ENCODE measurements at regions not wholly inside any gene's neighbourhood (a gene's known extent, or its start where the extent isn't known, plus 50 kb on each side); places are given as distances from the start of the nearest gene placed in this dataset.

DNA sequence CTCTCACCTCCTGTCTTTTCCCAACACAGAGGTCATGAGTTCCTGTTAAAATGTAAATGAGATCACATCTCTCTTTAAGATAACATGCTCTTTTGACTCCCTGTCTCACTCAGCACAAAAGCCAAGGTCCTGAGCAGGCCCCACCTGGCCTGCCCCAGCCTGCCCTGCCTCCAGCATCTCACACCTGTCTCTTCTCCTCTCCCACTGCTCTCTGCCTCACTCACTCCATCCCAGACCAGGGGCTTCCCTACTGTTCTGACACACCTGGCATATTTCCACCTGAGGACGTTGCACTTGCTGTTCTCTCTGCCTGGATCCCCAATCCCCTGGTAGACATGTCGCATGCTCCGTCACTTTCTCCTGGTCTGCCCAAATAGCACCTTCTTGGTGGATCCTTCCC, 285.0 kb upstream of the ZMIZ1 start:
- intact Hi-C loops (cut with micrococcal nuclease), result no loop called here
- H3K4me1 Mint-ChIP-seq (ENCODE audit: low read depth), result no peaks in the 10 kb centered on the region
- CTCF ChIA-PET, result no interaction called here
- no peaks in the 10 kb centered on the region for H3K9me3 Mint-ChIP-seq
- H3K36me3 Mint-ChIP-seq, result no peaks in the 10 kb centered on the region
- no peak overlapping the region for H3K4me3 Mint-ChIP-seq
- H3K27me3 Mint-ChIP-seq, result peaks cover 9% of the 10 kb centered on the region
- no peak for DNase-seq
- POLR2A ChIA-PET, result no interaction called here
- no peak overlapping the region for H3K27ac Mint-ChIP-seq

DNA sequence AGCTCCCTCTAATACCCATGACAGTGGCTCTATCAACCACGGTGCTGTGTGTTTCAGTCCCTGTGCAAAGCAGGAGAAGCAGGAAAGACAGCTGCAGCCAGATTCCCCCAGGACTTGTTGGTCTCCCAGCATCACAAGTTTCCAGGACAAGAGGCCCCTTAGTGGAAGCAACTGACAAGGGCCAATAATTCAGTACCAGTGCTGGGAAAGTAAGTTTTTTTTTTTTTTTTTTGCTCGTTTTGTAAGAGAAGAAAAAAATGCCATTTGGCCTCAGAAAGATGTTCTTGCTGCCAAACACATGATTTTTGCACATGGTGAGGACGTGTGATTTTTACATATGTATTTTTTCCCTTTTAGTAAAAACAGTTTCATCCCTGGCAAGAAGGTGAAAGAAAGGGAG, 284.2 kb upstream of the ZMIZ1 start:
- ChIA-PET POLR2A (no interaction called here), CTCF (no interaction called here)
- Mint-ChIP-seq H3K27me3 (peaks cover 9% of the 10 kb centered on the region), H3K9me3 (no peaks in the 10 kb centered on the region), H3K36me3 (no peaks in the 10 kb centered on the region), H3K4me3 (no peak overlapping the region), H3K27ac (no peak overlapping the region), H3K4me1 (ENCODE audit: low read depth) (no peaks in the 10 kb centered on the region)
- no peak for DNase-seq
- intact Hi-C loops (cut with micrococcal nuclease), result no loop called here

DNA sequence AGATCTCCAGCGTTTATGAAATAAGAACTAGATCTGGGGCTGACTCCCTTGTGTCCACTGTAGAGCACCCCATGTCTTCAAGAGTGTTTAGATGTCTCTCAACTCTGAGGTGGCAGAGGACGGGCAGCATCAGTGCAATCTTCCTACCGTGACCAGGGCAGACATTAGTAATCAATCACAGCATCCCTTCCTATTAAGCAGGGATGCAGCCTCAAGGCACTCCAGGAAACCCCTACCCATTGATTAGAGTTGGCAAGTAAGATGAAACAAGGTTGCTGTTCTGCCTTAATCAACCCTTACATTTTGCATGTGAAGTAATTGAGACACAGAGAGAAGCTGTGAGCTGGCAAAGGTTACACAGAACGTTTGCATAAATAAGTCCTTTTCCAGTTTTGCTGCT, 283.7 kb upstream of the ZMIZ1 start:
- Mint-ChIP-seq H3K4me1 (ENCODE audit: low read depth) (no peaks in the 10 kb centered on the region), H3K9me3 (no peaks in the 10 kb centered on the region), H3K4me3 (no peak overlapping the region), H3K27ac (no peak overlapping the region), H3K27me3 (peaks cover 10% of the 10 kb centered on the region), H3K36me3 (no peaks in the 10 kb centered on the region)
- DNase-seq, result no peak
- CTCF ChIA-PET, result no interaction called here
- intact Hi-C loops (cut with micrococcal nuclease), result no loop called here
- POLR2A ChIA-PET, result no interaction called here

DNA sequence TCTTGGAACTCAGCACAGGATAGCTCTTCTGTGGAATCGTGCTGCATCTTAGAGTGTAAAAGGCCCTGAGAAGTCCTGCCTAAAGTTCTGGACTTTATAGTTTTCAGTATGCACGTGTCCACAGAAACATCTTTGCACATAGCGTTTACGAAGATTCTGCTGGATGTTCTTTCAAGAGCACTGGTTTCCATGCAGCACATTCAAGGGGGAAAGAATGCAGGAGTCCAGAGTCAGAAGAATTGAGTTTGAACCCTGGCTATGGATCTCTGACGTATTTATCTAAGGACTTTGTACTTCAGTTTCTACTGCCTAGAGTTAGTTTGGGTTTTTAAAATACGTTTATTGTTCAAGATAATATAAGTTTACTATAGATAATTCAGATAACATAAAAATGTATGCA, 282.8 kb upstream of the ZMIZ1 start:
- ChIA-PET POLR2A (no interaction called here), CTCF (no interaction called here)

DNA sequence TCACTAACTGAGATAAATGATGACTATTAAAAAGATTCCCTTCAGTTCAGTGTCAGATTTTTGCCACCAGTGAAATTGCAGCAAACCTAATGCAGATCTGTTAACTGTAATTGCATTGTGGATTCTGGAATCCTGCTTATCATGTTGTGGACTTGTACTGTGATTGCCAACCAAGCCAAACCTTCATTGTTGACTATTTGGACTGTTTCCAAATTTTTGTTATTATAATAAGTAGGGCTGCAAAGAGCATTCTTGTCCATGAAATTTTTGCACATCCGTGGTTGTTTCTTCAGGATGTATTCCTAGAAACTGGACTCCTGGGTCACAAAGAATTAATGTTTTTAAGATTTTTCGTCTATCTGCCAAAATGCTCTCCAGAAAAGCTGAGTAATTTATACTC, 281.6 kb upstream of the ZMIZ1 start:
- Mint-ChIP-seq H3K4me3 (no peak overlapping the region), H3K27me3 (peaks cover 14% of the 10 kb centered on the region), H3K27ac (no peak overlapping the region), H3K36me3 (no peaks in the 10 kb centered on the region), H3K4me1 (ENCODE audit: low read depth) (no peaks in the 10 kb centered on the region), H3K9me3 (no peaks in the 10 kb centered on the region)
- intact Hi-C loops (cut with micrococcal nuclease), result no loop called here
- no peak for DNase-seq
- ChIA-PET CTCF (no interaction called here), POLR2A (no interaction called here)

More for the DNA sequence above, 282.8 kb upstream of the ZMIZ1 start:
- intact Hi-C loops (cut with micrococcal nuclease), result no loop called here
- H3K9me3 Mint-ChIP-seq, result no peaks in the 10 kb centered on the region
- no peaks in the 10 kb centered on the region for H3K4me1 Mint-ChIP-seq (ENCODE audit: low read depth)
- peaks cover 11% of the 10 kb centered on the region for H3K27me3 Mint-ChIP-seq
- no peaks in the 10 kb centered on the region for H3K36me3 Mint-ChIP-seq
- DNase-seq, result no peak
- no peak overlapping the region for H3K27ac Mint-ChIP-seq
- no peak overlapping the region for H3K4me3 Mint-ChIP-seq

DNA sequence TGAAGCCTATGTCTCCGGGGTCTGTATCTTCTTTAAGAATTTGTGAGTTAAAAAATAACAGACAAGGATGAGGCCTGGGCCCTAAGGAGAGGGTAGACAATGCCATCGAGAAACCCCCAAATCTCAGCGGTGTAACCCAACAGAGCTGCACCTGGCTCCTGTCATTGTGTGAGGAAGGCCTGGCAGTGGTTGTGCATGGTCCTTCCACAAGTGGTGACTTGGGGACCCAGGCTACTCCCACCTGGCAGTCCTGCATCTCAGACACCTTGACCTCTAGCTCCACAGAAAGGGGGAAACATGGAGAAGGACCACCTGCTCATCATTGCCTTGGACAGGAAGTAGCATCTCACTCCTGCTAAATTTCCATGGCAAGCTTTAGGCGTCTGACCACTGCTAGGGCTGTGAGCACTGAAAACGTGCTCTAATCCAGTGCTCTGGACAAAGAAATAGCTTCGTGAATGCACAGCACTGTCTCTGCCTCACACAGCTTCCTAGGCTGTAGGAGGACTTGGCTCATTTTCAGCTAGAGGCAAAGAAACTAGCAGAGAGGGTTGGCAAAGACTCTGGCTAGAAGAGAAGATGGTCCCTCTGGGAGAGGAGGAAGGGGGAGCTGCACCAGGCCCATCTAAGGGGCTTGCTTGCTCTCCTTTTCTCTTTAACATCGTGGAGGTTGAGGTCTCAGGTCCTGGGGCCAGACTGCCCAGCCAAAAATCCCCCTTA, 273.9 kb upstream of the ZMIZ1 start:
- POLR2A ChIA-PET, result no interaction called here
- Mint-ChIP-seq H3K9me3 (no peaks in the 10 kb centered on the region), H3K27me3 (peaks cover 9% of the 10 kb centered on the region), H3K4me3 (no peak overlapping the region), H3K27ac (no peak overlapping the region), H3K36me3 (no peaks in the 10 kb centered on the region), H3K4me1 (ENCODE audit: low read depth) (no peaks in the 10 kb centered on the region)
- no peak for DNase-seq
- intact Hi-C loops (cut with micrococcal nuclease), result no loop called here
- CTCF ChIA-PET, result no interaction called here

DNA sequence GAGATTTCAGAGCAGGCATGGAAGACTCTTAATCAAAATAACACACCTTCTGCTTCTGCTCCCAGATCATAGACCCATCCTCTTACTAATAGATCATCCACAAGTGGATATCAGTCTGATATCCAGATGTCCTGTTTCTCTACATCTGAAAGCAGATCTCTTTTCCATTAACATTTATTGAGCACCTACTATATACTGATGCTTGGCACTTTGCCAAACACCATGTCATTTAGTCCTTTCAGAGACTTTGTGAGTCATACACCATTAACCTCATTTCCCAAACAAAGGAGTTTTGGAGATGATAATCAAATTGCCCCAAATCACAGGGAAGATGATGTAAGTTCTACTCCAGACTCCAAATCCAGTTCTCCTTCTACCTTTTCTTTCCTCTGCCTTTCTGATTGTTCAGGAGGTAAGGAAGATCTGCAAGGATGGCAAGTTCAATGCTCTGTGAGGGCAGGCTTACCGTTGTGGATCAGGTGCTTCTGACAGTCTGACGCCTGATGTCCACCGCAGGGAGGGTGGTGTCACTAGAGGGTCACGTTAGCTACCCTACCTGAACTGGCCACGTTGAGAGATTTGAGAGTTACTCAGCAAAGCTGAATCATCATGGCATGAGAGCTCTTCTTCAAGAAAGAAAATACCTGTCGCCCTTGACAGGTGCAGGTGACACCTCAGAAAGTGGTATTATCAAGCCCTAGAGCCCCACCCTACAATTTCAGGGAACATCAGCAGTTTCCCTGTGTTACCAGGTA, 269.6 kb upstream of the ZMIZ1 start:
- Mint-ChIP-seq H3K36me3 (no peaks in the 10 kb centered on the region), H3K27me3 (peaks cover 8% of the 10 kb centered on the region), H3K4me3 (no peak overlapping the region), H3K4me1 (ENCODE audit: low read depth) (no peaks in the 10 kb centered on the region), H3K27ac (no peak overlapping the region), H3K9me3 (no peaks in the 10 kb centered on the region)
- intact Hi-C loops (cut with micrococcal nuclease), result no loop called here
- DNase-seq, result no peak
- POLR2A ChIA-PET, result no interaction called here
- CTCF ChIA-PET, result no interaction called here

DNA sequence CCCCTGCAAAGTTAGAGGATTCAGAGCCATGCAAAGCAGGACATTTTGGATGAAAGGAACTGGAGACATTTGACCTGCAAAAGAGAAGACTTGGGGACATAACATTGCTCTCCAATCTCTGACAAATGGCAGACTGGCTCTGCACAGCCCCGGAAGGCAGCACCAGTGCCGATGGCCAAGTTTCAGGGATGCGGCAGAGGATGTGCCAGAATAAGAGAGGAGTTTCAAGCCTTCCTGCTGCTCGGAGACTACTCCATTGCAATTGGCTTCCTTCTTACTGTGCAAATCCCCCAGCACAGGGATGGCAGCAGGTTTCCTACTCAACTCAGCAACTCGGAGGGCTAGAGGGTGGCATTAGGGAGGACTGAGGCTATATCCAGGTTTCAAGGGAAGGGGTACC, 268.8 kb upstream of the ZMIZ1 start:
- H3K27ac Mint-ChIP-seq, result no peak overlapping the region
- DNase-seq, result no peak
- H3K9me3 Mint-ChIP-seq, result no peaks in the 10 kb centered on the region
- CTCF ChIA-PET, result no interaction called here
- no peak overlapping the region for H3K4me3 Mint-ChIP-seq
- H3K4me1 Mint-ChIP-seq (ENCODE audit: low read depth), result no peaks in the 10 kb centered on the region
- POLR2A ChIA-PET, result no interaction called here
- H3K27me3 Mint-ChIP-seq, result peaks cover 8% of the 10 kb centered on the region
- no peaks in the 10 kb centered on the region for H3K36me3 Mint-ChIP-seq
- intact Hi-C loops (cut with micrococcal nuclease), result no loop called here

DNA sequence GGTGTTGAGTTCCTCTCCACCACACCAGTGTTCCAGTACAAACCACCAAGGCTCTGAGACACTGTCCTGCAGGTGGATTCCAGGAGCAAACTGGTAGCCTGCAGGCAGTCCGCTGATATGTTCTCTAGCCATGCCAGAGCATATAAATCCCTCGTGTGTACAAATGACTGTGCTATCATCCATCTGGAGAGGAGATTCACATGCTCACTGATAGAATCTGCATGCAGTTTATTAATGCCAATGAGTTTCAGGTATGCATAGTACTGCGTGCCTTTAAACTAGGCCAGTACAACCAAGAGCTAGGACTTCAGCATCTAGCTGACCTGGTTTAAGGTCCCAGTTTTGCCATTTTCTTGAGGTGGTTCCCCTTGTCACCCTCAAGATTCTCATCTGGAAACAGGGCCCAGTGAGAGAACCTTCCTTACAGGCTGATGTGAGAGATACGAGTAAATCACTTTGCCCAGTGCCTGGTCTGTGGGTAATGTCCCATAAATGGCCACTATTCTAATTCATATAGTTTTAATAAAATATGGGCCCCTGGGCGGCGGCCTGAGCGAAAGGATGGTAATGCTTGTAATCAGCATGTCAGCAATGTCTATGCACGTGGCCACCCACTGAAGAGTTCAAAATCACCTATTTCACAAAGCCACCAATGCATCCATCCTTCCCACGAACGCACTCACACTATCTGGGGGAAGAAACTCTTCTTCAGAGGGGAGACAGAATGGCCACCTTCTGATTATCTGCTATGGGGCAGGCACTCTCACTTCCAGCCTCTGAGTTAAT, 268.0 kb upstream of the ZMIZ1 start:
- Mint-ChIP-seq H3K9me3 (no peaks in the 10 kb centered on the region), H3K4me1 (ENCODE audit: low read depth) (no peaks in the 10 kb centered on the region), H3K27me3 (peaks cover 7% of the 10 kb centered on the region), H3K27ac (no peak overlapping the region), H3K36me3 (no peaks in the 10 kb centered on the region), H3K4me3 (no peak overlapping the region)
- intact Hi-C loops (cut with micrococcal nuclease), result no loop called here
- ChIA-PET CTCF (interaction anchor here (0.8 kb wide), 1 partner anchor 394 kb away, joined by 4 read pairs; no protein-coding TSS in a partner anchor), POLR2A (no interaction called here)
- no peak for DNase-seq

DNA sequence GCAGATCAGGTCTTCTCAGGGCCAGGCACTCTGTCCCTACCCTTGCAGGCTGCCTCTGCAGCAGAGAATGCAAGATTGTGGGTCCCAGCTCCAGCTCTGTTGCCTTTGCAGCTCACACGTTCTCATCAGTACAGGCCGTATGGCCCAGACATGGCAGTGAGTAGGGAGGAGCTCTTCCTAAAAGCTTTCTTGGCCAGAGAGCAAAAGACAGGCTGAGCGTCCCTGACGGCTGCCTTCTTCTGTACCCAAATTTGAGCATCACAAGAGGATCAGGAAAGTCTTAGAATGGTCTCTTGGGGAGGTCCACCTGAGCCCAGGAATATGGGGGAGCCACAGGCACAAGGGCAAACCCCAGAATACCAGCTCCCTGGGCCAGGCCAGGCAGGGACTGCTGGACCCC, 266.3 kb upstream of the ZMIZ1 start:
- intact Hi-C loops (cut with micrococcal nuclease), result no loop called here
- H3K4me3 Mint-ChIP-seq, result no peak overlapping the region
- H3K9me3 Mint-ChIP-seq, result no peaks in the 10 kb centered on the region
- no peak for DNase-seq
- H3K4me1 Mint-ChIP-seq (ENCODE audit: low read depth), result no peaks in the 10 kb centered on the region
- no peaks in the 10 kb centered on the region for H3K36me3 Mint-ChIP-seq
- ChIA-PET CTCF (no interaction called here), POLR2A (no interaction called here)
- H3K27ac Mint-ChIP-seq, result no peak overlapping the region
- H3K27me3 Mint-ChIP-seq, result peaks cover 7% of the 10 kb centered on the region

DNA sequence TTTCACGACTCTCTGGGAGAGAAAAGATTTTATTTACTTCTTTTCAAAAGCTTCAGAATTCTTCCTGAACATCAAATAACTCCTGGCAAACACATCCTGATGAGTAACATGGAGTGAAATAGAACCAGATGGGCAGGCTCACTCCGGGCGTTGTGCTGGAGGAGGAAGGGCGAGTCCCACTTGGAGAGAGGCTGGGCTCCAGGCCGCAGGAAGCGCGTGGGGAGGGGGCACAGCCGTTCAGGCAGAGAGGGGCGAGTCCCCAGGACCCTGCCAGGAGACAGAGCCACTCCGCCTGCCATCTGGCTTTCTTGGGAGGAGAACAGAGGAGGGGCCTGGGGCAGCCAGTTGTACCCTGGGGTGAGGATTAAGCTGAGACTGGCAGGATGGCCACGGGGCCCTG, 265.9 kb upstream of the ZMIZ1 start:
- H3K4me3 Mint-ChIP-seq, result no peak overlapping the region
- H3K27ac Mint-ChIP-seq, result no peak overlapping the region
- no peaks in the 10 kb centered on the region for H3K36me3 Mint-ChIP-seq
- ChIA-PET POLR2A (no interaction called here), CTCF (no interaction called here)
- no peaks in the 10 kb centered on the region for H3K9me3 Mint-ChIP-seq
- intact Hi-C loops (cut with micrococcal nuclease), result no loop called here
- no peak for DNase-seq
- peaks cover 7% of the 10 kb centered on the region for H3K27me3 Mint-ChIP-seq
- H3K4me1 Mint-ChIP-seq (ENCODE audit: low read depth), result no peaks in the 10 kb centered on the region

DNA sequence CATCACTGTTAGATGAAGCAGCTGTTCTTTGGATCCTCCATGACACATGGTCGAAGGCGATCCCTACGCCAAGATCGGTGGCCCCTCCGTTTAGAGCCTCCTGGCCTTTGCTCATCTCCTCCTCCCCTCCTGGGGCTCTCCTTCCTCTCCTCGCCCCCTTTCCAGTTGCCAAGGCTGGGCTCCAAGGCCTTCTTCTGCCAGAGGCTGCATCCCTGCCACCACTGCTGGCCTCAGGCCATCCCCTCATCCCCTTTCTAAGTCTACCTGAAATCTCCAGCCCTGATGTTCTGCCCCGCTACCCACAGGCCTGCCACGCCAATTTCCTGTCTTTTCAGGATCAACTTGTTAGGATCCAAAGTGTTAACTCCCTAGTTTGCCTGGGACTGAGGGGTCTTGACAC, 265.1 kb upstream of the ZMIZ1 start:
- ChIA-PET POLR2A (no interaction called here), CTCF (no interaction called here)
- Mint-ChIP-seq H3K4me1 (ENCODE audit: low read depth) (no peaks in the 10 kb centered on the region), H3K9me3 (no peaks in the 10 kb centered on the region), H3K36me3 (no peaks in the 10 kb centered on the region), H3K27ac (no peak overlapping the region), H3K4me3 (no peak overlapping the region), H3K27me3 (peaks cover 9% of the 10 kb centered on the region)
- no peak for DNase-seq
- intact Hi-C loops (cut with micrococcal nuclease), result no loop called here
